GM23248 (cell line): ENCODE measurements at regions not wholly inside any gene's neighbourhood (a gene's known extent, or its start where the extent isn't known, plus 50 kb on each side); places are given as distances from the start of the nearest gene placed in this dataset.

Experiments
- EZH2 ChIP-seq: fragments of 200-600 bp; sonication (generic); IDR thresholded peaks from 2 replicates; pipeline ENCODE4 v1.6.1; 2018; ENCODE audit warnings: antibody characterized with exemption, mild to moderate bottlenecking; ENCODE audit not compliant: insufficient read depth, poor library complexity, severe bottlenecking
- EZH2phosphoT487 ChIP-seq: fragments of 200-600 bp; sonication (generic); IDR thresholded peaks from 2 replicates; pipeline ENCODE4 v1.6.1; 2018; ENCODE audit warnings: antibody characterized with exemption, moderate library complexity, mild to moderate bottlenecking, low read depth; ENCODE audit not compliant: insufficient read depth

- no peak for TF ChIP-seq EZH2
- no peak for TF ChIP-seq EZH2phosphoT487
These were observed 114.2 kb upstream of the MIR17HG start for GRCh38 chr13:91233291-91233690.
